ENCODE measurements at regions not wholly inside any gene's neighbourhood (a gene's known extent, or its start where the extent isn't known, plus 50 kb on each side); places are given as distances from the start of the nearest gene placed in this dataset.
"Not testable (repeated sequence)": the region's sequence is repeated elsewhere in the genome, so short reads cannot be mapped to it uniquely, and the experiment has no call there.

GRCh38 chr4:26051240-26051639 lies 137.2 kb downstream of the SMIM20 start:
- no peaks in the 10 kb centered on the region for H3K9me3 Mint-ChIP-seq (ENCODE audit: unreplicated experiment)
- no peak overlapping the region for H3K4me3 Mint-ChIP-seq (ENCODE audit: unreplicated experiment)
- H3K27me3 Mint-ChIP-seq (ENCODE audit: unreplicated experiment) = peaks cover 3% of the 10 kb centered on the region
- H3K4me1 Mint-ChIP-seq (ENCODE audit: unreplicated experiment) = no peaks in the 10 kb centered on the region
- no peak overlapping the region for H3K27ac Mint-ChIP-seq (ENCODE audit: unreplicated experiment)
- TF ChIP-seq CTCF (IDR thresholded peaks at IDR 0.05; ENCODE audit: unreplicated experiment) = no peak
- no peak for DNase-seq (ENCODE audit: low spot score)
- no peaks in the 10 kb centered on the region for H3K36me3 Mint-ChIP-seq (ENCODE audit: low read depth, unreplicated experiment)

DNA sequence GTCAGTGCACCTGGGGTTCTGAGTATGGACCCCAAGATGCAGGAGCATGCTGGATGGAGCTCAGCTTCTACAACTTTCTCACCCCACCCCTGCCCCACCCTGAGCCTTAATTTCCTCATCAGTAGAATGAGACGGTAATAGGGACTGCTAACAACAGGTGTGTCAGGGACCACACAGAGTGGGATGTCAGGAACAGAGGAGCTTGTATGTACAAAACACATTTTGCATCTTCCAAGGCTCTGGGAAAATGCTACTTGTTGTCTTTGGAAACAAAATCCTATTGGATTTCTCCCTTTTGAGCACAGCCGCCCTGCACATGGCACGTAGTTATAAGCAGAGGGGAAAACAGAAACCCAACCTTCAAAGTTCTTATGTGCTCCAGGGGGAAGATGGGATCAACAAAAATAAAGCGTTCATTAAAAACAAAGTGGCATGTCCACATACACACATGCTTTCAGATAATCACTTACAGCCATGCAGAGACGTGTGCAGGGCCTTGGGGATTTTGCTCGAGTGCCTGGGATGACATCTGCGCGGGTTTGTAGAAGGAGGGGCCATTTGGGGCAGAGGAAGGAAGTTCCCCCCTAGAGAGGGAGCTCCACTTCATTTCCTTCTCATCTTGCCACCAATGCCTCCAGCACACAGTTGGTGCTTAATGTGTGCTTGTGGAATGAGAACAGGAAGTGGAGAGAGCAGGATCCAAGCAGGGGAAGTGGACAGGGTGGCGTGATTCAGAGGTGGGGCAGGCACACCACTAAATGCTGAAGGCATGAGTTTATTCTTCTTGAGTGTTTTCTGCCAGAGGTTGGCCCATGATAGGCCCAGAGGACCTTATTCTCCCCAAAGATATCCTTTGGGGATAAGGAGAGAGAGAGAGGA lies 138.9 kb downstream of the SMIM20 start:
- no peaks in the 10 kb centered on the region for H3K4me1 Mint-ChIP-seq (ENCODE audit: unreplicated experiment)
- no peak overlapping the region for H3K4me3 Mint-ChIP-seq (ENCODE audit: unreplicated experiment)
- no peaks in the 10 kb centered on the region for H3K36me3 Mint-ChIP-seq (ENCODE audit: low read depth, unreplicated experiment)
- no peak overlapping the region for H3K27ac Mint-ChIP-seq (ENCODE audit: unreplicated experiment)
- H3K27me3 Mint-ChIP-seq (ENCODE audit: unreplicated experiment) = peaks cover 1% of the 10 kb centered on the region
- H3K9me3 Mint-ChIP-seq (ENCODE audit: unreplicated experiment) = no peaks in the 10 kb centered on the region
- no peak for TF ChIP-seq CTCF (IDR thresholded peaks at IDR 0.05; ENCODE audit: unreplicated experiment)
- DNase-seq (ENCODE audit: low spot score) = no peak

- H3K36me3 Mint-ChIP-seq (ENCODE audit: low read depth, unreplicated experiment) = no peaks in the 10 kb centered on the region
- no peak overlapping the region for H3K27ac Mint-ChIP-seq (ENCODE audit: unreplicated experiment)
- peaks cover 1% of the 10 kb centered on the region for H3K27me3 Mint-ChIP-seq (ENCODE audit: unreplicated experiment)
- no peak for TF ChIP-seq CTCF (IDR thresholded peaks at IDR 0.05; ENCODE audit: unreplicated experiment)
- no peaks in the 10 kb centered on the region for H3K4me1 Mint-ChIP-seq (ENCODE audit: unreplicated experiment)
- DNase-seq (ENCODE audit: low spot score) = no peak
- H3K9me3 Mint-ChIP-seq (ENCODE audit: unreplicated experiment) = no peaks in the 10 kb centered on the region
- no peak overlapping the region for H3K4me3 Mint-ChIP-seq (ENCODE audit: unreplicated experiment)
Observed at GRCh38 chr4:26053761-26054160, 139.7 kb downstream of the SMIM20 start.

GRCh38 chr4:26055855-26056254 lies 141.8 kb downstream of the SMIM20 start:
- DNase-seq (ENCODE audit: low spot score) = no peak
- Mint-ChIP-seq H3K4me1 (ENCODE audit: unreplicated experiment) (no peaks in the 10 kb centered on the region), H3K27ac (ENCODE audit: unreplicated experiment) (no peak overlapping the region), H3K36me3 (ENCODE audit: low read depth, unreplicated experiment) (no peaks in the 10 kb centered on the region), H3K4me3 (ENCODE audit: unreplicated experiment) (no peak overlapping the region), H3K27me3 (ENCODE audit: unreplicated experiment) (peaks cover 3% of the 10 kb centered on the region), H3K9me3 (ENCODE audit: unreplicated experiment) (no peaks in the 10 kb centered on the region)
- TF ChIP-seq CTCF (IDR thresholded peaks at IDR 0.05; ENCODE audit: unreplicated experiment) = no peak

DNA sequence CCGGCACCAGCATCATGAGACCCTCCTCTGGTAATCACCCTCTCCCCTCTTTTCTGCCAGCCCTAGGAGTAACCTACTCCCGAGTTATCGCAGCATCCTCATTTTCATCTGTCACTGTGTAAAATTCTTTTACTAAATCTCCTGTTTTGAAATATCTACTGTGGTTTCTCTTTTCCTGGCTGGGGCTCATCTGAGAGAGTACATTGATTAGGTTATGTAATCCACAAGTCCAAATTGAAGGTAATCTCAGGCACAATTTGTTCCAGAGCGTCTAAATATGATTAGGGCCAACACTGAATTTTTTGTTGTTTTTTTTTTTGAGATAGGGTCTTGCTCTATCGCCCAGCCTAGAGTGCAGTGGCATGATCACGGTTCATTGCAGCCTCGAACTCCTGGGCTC lies 142.4 kb downstream of the SMIM20 start:
- Mint-ChIP-seq H3K4me3 (ENCODE audit: unreplicated experiment) (no peak overlapping the region), H3K9me3 (ENCODE audit: unreplicated experiment) (no peaks in the 10 kb centered on the region), H3K27ac (ENCODE audit: unreplicated experiment) (no peak overlapping the region), H3K4me1 (ENCODE audit: unreplicated experiment) (no peaks in the 10 kb centered on the region), H3K36me3 (ENCODE audit: low read depth, unreplicated experiment) (no peaks in the 10 kb centered on the region), H3K27me3 (ENCODE audit: unreplicated experiment) (peaks cover 3% of the 10 kb centered on the region)
- no peak for TF ChIP-seq CTCF (IDR thresholded peaks at IDR 0.05; ENCODE audit: unreplicated experiment)
- DNase-seq (ENCODE audit: low spot score) = no peak

GRCh38 chr4:26057839-26058238 lies 143.8 kb downstream of the SMIM20 start:
- DNase-seq (ENCODE audit: low spot score); H3K36me3 Mint-ChIP-seq (ENCODE audit: low read depth, unreplicated experiment); H3K4me3 Mint-ChIP-seq (ENCODE audit: unreplicated experiment); H3K9me3 Mint-ChIP-seq (ENCODE audit: unreplicated experiment); H3K4me1 Mint-ChIP-seq (ENCODE audit: unreplicated experiment); H3K27me3 Mint-ChIP-seq (ENCODE audit: unreplicated experiment); H3K27ac Mint-ChIP-seq (ENCODE audit: unreplicated experiment): not testable (repeated sequence)

All from endothelial cell (in vitro differentiated cells).